ENCODE measurements at regions not wholly inside any gene's neighbourhood (a gene's known extent, or its start where the extent isn't known, plus 50 kb on each side); places are given as distances from the start of the nearest gene placed in this dataset.
"Not testable (repeated sequence)": the region's sequence is repeated elsewhere in the genome, so short reads cannot be mapped to it uniquely, and the experiment has no call there.

GRCh38 chr1:233435622-233436021 lies 108.1 kb downstream of the MAP3K21 start:
- ATAC-seq: no peak

GRCh38 chr1:233439721-233440120 lies 112.2 kb downstream of the MAP3K21 start:
- ATAC-seq: no peak

GRCh38 chr1:233440951-233441401 lies 113.5 kb downstream of the MAP3K21 start:
- ATAC-seq: peak in 1 of 2 donors; percentile 38

DNA sequence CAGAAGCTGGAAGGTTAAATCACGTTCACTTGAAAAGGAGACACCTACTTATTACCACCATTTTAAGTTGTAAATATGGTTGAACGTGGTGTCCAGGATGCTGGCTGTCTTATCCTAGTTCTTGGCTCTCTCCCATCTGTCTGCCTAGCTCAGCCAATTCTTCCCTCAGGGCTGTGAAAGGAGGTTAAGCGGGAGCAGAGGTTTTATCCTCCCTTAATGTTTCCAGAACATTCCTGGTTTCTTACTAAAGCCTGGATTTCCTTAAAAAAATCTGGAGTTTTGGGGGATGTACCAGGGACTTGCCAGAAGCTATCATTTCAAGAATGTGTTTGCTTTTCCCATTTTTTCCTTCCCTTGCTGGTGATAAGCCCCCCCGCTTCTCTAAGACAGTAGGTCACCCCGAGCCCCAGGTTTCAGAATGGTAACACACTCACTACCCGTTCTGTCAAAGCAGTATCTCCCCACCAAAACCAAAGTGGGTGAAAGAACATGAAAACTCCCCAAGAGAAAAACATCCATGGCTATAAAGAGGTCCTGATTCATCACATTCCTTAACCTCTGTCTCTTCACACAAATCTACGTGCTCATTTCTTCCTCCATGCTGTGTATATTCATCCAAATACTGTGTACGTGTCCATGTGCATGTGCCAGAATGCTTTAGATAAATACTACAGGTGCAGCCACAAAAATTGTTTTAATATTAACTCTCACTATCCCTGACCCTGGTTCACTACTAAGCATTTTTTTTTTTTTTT lies 114.7 kb downstream of the MAP3K21 start:
- ATAC-seq: no peak

- no peak for ATAC-seq
These were observed 115.7 kb downstream of the MAP3K21 start for GRCh38 chr1:233443040-233443760.

GRCh38 chr1:233444484-233444883 lies 117.0 kb downstream of the MAP3K21 start:
- ATAC-seq: no peak

- ATAC-seq: no peak
These were observed 118.2 kb downstream of the MAP3K21 start for GRCh38 chr1:233445737-233446136.

GRCh38 chr1:233446935-233447334 lies 119.4 kb downstream of the MAP3K21 start:
- no peak for ATAC-seq

DNA sequence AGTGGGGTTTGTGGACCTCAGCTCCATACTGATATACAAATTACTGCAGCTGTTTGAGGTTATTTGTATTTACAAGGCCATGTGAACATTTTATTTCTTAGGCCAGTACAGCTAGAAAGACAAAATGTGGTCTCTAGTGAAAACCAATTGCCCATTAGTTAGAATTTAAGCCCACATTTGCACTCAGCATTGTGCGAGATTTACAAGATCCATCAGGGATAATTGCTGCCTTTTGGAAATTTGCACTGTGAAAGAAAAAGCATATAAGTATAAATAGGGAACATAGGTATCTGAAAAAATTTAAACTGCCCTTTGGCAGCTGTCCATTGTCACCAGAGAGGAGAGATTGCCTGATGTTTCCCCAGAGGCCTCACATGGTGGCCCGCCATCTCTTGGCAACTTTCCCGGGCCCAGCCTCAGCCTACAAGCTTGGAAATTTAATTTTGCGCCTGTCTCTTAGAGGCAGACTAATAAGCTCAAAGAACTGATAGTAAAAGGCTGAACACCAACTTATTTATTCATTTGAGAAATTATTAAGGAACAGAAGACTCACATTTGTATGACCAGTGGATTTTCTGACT lies 120.7 kb downstream of the MAP3K21 start:
- no peak for ATAC-seq

DNA sequence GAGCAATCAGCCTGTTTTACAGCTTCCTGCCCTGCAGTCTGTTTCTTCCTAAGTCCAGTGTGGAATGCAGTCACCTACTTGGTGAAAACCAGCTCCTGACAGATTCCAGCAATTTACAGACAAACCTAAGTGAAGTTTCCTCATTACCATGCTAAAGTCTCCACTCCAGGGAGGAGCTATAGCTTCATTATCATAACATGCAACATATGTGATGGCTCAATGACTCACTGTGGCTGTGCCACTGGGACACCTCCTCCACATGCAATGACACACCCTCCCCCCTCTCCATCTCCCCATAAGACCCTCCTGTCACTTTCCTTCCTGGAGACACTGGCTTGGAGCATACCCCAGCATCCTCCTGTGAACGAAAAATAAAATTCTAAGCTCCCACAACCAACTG lies 125.2 kb downstream of the MAP3K21 start:
- no peak for ATAC-seq

DNA sequence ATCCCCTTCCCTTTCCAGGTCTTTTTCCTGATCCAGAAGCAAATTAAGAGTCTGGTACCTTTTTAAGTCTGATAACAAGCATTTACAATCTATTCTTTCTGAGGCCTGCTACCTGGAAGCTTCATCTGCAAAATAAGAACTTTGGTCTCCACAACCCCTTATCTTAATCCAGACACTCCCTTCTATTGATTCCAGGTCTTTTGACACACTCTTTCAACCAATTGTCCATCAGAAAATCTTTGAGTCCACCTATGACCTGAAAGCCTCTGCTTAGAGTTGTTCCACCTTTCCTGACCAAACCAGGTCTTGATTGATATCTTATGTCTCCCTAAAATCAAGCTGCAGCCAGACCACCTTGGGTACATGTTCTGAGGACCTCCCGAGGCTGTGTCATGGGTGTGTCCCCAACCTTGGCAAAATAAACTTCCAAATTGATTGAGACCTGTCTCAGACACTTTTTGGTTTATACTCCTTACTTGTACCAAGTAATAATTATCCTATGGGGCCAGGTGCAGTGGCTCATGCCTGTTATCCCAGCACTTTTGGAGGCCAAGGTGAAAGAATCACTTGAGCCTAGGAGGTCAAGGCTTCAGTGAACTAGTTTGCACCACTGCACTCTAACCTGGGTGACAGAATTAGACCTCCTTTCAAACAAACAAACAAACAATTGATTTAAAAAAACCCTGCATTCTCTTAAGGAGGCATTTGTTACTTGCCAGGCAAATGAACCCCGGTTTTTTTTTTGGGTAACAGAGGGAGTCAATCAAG lies 126.1 kb downstream of the MAP3K21 start:
- no peak for ATAC-seq

GRCh38 chr1:233459470-233459945 lies 132.0 kb downstream of the MAP3K21 start:
- ATAC-seq: no peak

GRCh38 chr1:233459968-233460367 lies 132.4 kb downstream of the MAP3K21 start:
- ATAC-seq: no peak

DNA sequence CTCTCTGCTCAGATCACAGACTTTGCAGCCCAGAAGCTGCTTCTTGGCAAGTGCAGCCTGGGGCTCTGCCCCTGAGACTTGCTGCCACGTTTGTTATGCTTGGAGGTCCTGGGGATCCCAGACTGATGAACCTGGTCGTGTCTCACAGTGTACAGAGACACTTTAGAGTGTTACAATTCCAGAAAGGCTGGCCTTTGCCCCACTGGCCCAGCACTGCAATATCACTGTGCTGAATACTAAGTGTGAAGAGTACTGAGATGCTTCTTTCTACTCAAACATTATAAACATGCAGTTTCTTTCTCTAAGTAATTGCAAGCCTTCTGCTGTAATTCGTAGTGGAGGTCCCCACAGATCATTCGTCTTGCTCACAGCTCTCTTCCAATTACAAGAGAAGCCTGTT lies 133.2 kb downstream of the MAP3K21 start:
- no peak for ATAC-seq

DNA sequence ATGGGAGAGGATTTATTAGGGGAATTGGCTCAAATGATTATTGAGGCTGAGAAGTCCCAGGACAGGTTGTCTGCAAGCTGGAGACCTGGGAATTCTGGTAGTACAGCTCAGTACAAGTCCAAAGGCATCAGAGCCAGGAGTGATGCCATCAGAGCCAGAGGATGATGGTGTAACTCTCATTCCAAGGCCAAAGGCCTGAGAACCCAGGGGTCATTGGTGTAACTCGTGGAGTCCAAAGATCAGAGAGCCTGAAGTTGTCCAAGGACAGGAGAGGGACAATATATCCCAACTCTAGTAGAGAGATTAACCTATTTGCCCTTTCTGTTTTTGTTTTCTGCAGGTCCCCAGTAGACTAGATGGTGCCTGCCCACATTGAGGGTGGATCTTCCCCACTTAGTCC lies 134.3 kb downstream of the MAP3K21 start:
- no peak for ATAC-seq

- no peak for ATAC-seq
These were observed 135.8 kb downstream of the MAP3K21 start for GRCh38 chr1:233463333-233463732.

DNA sequence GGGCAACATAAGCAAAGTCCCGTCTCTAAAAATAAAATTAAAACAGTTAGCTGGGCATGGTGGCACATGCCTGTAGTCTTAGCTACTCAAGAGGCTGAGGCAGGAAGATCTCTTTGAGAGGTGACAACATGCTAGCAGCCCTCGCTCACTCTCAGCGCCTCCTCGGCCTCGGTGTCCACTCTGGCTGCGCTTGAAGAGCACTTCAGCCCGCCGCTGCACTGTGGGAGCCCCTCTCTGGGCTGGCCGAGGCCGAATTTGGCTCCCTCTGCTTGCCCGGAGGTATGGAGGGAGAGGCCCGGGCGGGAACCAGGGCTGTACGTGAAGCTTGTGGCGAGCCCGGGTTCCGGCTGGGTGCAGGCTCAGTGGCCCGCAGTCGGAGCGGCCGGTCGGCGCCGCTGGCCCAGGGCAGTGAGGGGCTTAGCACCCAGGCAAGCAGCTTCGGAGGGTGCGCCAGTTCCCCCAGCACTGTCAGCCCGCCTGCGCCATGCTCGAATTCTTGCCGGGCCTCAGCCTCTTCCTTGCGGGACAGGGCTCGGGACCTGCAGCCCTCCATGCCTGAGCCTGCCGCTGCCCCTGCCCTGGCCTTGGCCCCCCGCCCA lies 138.3 kb downstream of the MAP3K21 start:
- no peak for ATAC-seq

- ATAC-seq: no peak
These were observed 143.0 kb upstream of the KCNK1 start for GRCh38 chr1:233470741-233471499.

- not testable (repeated sequence) for ATAC-seq
These were observed 142.1 kb upstream of the KCNK1 start for GRCh38 chr1:233471851-233472250.

DNA sequence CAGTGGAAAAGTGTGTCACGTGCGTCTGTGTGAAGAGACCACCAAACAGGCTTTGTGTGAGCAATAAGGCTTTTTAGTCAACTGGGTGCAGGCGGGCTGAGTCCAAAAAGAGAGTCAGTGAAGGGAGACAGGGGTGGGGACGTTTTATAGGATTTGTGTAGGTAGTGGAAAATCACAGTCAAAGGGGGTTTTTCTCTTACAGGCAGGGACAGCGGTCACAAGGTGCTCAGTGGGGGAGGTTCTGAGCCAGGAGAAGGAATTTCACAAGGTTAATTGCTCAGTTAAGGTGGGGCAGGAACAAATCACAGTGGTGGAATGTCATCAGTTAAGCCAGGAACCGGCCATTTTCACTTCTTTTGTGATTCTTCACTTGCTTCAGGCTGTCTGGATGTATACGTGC lies 141.1 kb upstream of the KCNK1 start:
- ATAC-seq: not testable (repeated sequence)

DNA sequence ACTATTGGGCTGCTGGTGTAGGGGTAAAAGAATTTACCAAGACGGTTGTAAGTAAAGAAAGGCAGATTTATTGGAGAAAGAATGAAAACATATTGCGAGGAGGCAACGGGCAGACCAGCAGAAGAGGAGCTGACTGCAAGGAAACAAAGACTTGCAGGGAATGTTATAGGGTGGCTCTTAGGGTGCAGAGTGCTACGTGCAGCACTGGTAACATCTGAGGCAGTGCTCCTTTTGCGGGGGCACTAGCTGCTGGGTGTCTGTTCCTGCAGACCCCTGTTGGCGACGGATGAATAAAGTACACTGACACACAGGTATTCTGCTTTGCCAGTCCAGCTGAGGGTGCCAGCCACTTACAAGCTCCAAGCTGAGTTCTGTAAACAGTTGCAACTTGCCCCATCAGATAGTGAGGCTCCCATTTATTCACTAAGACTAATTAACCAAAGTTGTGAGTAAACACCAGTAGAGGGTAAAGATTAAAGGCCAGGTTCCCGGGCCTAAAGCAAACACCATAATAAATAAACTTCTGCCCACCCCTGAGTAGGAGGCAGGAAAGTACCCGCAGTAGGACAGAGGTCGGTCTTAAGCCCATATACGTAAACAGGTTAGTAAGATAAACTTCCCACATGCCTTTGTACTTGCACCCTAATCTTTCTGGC lies 140.2 kb upstream of the KCNK1 start:
- no peak for ATAC-seq
